ENCODE measurements at regions not wholly inside any gene's neighbourhood (a gene's known extent, or its start where the extent isn't known, plus 50 kb on each side); places are given as distances from the start of the nearest gene placed in this dataset.

DNA sequence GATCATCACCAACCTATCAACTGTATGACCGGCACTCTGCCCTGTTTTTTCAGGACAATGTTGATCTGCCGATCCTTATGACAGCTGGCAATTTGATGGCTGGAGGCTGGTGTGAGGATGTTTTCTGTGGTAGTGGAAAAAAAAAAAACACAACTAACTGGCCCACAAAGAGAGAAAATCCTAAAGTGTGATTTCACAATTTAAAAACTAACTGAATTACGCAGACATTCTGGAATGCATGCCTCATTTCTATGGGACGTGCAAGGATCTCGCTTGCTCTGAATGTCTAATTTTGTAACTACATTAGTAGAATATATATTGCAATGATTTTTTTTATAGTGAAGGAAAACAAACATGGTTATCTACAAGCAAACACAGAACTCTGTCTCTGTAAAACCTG, 590.5 kb downstream of the ETS1 start:
- TF ChIP-seq, protein P1, sequence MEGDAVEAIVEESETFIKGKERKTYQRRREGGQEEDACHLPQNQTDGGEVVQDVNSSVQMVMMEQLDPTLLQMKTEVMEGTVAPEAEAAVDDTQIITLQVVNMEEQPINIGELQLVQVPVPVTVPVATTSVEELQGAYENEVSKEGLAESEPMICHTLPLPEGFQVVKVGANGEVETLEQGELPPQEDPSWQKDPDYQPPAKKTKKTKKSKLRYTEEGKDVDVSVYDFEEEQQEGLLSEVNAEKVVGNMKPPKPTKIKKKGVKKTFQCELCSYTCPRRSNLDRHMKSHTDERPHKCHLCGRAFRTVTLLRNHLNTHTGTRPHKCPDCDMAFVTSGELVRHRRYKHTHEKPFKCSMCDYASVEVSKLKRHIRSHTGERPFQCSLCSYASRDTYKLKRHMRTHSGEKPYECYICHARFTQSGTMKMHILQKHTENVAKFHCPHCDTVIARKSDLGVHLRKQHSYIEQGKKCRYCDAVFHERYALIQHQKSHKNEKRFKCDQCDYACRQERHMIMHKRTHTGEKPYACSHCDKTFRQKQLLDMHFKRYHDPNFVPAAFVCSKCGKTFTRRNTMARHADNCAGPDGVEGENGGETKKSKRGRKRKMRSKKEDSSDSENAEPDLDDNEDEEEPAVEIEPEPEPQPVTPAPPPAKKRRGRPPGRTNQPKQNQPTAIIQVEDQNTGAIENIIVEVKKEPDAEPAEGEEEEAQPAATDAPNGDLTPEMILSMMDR (conservative IDR thresholded peaks at IDR 0.05; ENCODE audit: low read length), result no peak
- no peak for TF ChIP-seq EZH2phosphoT487 (IDR thresholded peaks at IDR 0.05; ENCODE audit: borderline replicate concordance, low read depth, low read length)
